Fibroblast of skin of right biceps (primary cell): ENCODE measurements at regions not wholly inside any gene's neighbourhood (a gene's known extent, or its start where the extent isn't known, plus 50 kb on each side); places are given as distances from the start of the nearest gene placed in this dataset.

Experiments used
- DNase-seq: peaks from one replicate; pipeline ENCODE4 v3.0.0-alpha.2; 2013

DNA sequence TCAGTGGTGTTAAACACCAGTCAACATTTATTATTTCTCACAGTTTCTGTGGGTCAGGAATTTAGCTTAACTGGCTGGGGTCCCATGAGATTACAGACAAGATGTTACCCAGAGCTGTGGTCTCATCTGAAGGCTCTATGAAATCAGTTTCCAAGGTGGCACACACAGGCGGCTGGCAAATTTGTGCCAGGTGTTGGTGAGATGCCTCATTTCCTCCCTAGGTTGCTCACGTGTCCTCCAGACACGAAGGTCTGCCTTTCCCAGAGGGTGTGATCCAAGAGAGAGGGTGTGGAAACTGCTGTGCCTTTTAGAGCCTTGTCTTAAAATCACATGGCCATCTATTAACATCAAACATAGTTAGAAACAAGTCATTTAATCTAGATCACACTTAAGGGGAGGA lies 209.0 kb downstream of the JCAD start:
- DNase-seq = no peak

DNA sequence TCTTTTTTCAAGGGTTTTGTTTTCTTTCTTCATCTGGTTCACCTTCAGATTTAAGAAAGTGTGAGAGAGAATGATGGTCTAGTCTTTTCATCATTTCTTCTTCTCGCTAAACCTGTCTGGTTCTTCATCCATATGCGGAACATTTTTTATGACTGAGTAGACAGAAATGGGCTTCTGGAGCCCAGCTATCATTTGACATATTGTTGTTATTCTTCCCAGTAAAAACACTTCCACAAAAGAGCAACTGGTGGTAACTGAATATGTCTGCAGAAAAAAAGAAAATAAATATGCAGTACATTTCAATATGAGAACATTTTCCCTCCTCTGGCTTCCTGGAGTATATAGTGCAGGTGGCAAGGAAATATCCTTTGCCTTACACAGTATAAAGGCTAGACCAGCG lies 209.5 kb downstream of the JCAD start:
- no peak for DNase-seq

DNA sequence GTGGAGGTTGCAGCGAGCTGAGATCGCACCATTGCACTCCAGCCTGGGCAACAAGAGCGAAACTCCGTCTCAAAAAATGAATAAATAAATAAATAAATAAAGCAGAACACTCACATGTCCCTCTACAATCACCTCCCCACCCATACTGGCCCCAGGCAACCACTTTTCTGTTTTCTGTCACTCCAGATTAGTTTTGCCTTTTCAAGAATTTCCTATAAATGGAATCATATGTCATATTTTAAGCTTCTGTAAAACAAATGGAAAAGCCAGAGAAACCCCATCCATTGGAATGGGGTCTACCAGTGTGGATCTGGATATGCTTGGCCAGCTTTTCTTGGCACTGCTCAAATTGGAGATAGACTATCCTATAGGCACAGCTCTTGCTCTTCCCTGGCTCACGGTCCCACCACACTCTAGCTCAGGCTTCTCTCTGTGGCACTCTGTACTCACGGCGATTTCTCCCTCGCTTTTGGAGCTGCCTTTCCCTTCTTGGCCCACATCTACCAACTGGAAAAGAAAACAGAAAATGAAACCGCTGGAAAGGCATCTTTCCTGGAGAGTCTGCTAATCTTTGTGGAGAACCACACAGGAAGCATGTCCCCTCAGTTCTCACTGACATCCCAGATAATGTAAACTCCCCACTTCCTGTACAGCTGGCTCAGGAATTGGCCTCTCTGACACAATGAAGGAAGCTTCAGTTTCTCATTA lies 210.1 kb downstream of the JCAD start:
- peak; percentile 84 for DNase-seq

DNA sequence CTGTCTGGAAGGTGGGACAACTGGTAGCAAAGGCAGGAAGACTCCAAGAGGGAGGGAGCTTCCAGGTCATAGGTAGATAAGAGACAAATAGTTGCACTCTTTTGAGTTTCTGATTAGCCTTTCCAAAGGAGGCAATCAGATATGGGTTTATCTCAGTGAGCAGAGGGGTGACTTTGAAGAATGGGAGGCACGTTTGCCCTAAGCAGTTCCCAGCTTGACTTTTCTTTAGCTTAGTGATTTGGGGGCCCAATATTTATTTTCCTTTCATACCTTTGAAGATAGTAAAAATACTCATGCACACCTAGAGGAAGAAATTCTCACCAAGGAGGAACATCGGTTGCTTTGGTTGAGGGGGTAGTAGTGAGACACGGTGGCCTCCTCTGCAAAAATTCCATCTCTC lies 212.1 kb upstream of the SVIL start:
- no peak for DNase-seq

DNA sequence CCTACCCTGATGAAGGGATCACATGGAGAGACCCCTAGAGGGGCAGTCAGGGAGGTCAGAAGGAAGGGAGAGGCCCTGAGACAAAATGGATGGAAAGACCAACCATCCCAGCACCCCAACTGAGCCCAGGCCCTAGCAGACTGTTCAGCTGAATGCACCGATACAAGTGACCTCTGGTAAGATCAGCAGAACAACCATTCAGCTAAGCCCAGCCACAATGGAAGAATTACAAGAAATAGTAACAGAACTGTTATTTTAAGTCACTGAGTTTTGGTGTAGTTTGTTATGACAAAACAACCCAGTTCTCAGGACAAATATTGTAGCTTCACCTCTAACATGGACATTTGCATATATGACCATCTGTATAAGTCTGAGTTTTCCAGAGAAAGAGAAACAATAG lies 210.4 kb upstream of the SVIL start:
- no peak for DNase-seq

DNA sequence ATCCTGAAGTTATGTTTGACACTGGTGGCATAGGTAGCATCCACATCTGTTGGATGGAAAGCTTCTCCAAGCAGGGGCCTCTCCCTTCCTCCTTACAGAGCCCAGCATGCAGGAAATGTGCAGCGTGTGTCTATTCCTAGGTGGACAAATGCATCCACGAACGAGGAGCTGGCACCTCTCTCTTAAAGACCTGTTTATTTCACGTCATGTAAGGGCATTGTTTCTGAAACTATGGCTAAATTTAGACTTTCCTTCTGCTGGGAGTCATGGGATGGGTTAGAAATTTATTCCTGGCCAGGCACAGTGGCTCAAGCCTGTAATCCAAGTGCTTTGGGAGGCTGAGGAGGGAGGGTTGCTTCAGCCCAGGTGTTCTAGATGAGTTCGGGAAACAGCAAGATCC lies 208.4 kb upstream of the SVIL start:
- DNase-seq = no peak

DNA sequence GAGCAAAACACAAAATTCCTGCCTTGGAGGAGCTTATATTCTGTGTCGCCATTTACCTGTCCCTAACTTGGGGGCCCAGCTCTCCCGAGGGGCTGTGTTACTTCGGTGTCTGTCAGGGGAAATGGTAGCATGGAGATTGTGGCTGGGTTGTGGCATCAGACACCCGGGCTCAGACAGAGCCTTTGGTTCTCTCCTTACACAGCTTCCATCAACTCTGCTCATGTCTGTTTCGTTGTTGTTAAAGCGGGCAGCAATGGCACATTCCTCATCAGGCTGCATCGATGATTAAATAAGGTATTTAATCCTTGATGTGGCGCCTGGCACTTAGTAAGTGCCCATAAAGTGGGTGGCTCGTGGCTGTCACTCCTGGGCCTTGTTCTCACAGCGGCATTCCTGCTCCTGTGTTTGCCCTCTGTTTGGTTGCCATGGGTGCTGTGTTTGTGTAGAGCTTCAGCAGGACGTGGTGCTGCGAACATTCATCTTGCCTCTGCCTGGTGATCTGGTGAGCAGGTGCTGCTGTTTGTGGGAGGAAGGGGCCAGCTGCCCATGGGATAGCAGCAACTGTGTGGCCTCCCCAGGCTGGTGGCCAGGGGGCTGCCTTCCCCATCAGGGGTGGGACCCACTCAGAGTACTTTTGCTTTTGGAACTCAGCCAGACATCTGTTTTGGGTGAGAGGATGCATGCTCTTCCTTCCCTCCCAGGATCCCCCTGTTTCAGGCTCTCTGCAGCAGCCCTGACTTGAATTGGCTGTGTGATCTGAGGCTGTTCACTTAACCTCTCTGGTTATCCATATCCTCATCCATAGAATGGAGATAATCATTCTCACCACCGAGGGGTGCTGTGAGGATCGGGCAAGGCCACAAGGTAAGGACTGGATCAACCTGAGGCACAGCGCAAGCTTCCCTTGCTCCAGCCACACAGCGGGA lies 207.2 kb upstream of the SVIL start:
- no peak for DNase-seq

DNA sequence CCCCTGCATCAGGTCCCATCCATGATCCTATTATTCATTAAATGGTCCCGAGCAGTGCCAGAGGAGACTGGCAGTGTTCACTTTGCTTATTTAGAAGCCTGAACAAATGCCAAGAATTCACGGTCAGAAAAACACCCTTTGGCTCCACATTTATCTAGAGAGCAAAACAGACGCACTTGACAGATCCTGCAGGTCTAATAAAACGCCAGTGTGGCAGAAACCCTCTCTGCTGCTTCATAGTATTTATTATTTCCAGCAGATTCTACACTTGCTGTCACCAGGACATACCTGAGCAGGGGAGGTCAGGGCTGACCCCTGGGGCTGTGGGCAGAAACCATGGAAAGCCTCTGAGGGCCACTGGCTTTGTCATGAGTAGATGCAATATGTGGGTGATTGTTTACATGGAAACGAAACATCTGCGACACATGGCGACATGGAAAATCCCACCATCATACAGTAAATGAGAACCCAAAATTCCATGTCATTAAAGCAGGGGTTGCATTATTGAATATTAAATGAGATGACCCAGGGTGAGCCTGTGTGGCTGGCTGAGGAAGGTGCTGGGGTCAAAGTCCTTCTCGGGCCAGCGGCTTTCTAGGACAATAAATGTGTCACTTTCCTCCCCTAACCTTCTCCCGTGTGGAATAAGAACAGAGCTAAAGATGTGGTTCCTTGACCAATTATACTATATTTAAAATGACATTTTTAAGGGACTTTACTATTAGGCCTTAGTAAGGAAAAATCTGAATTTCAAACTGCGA lies 205.9 kb upstream of the SVIL start:
- DNase-seq = no peak

DNA sequence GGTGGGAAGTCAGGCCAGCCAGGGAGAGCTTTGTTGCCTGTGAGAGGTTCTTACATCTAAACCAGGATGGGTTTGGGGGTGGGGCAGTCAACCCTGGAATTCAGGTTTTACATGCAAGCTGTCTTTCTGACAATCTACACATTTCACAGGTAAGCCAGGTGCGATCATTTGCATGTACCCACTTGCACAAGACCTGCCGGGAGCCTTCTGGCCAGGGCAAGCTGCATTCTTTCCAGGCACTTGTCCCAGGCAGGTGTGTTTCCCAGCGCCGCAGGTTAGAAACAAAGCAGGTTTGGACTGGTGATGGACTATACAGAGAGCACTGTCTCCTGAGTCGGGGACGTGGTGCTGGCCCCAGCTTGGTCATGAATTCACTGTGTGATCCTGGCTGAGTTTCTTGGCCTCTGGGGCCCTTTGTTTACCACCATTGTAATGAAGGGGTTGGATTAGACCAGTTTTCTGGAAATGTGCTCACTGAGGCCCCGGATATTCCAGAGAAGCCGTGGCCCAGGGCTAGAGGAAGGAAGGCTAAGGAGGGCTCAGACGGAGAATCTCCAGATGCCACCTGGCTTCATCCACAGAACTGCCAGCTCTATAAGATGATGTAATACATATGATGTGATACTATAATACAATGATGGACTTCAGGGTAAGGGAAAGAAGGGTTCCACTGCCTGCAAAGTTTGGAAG lies 205.2 kb upstream of the SVIL start:
- no peak for DNase-seq

DNA sequence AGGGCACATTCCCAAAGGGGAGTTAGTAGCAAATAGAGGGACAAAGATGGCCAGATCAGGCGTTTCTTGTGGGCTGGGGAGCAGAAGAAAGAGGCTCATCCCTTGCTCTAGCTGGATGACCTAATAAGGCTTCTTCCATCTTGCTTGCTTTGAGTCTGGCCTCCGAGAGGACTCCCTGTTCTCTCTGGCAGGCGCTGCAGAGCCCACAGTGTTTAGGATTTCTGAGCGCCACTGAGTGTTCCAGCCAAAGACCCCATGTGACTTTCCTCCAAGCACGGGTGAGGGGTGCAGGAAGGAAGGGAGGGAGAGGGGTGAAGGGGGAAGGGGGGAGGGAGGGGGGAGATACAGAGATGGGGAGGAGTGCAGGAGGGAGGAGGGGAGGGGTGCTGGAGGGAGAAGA lies 203.8 kb upstream of the SVIL start:
- DNase-seq = no peak

DNA sequence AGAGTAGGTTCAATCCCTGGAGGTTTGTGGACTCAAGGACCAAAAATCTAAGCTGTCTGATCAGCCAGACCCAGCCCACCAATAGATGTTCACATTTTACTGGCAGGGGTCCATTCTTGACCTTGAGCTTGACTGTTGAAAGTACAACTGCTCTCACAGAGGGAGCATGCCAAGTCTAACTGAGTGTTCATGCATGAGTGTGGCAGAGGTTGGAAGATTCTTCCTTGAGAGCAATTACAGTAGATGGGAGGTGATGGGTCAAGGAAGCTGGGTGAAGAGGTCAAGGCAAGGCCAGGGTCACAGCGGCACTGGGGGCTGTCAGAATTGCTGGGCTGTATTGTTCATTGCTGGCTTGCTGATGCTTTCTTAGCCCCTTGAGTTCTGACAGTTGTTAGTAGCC lies 202.8 kb upstream of the SVIL start:
- no peak for DNase-seq

DNA sequence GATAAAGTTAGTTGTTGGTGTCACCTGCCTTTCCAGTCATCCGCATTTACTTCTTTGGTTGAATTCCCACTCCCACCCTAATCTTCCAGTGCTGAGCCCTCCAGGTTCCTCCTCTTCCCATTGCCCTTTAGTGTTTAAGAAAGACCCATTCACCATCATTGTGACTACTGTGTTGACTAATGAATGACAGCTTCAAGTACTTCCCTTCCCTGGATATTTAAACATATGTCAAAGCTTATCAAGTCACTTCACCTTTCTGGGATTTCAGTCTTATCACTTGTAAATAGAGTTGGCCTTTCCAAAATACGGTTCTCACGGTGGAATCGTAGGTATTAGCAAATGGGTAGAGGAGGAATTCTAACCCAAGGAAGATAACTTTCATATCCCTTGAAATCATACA lies 201.6 kb upstream of the SVIL start:
- DNase-seq = no peak

DNA sequence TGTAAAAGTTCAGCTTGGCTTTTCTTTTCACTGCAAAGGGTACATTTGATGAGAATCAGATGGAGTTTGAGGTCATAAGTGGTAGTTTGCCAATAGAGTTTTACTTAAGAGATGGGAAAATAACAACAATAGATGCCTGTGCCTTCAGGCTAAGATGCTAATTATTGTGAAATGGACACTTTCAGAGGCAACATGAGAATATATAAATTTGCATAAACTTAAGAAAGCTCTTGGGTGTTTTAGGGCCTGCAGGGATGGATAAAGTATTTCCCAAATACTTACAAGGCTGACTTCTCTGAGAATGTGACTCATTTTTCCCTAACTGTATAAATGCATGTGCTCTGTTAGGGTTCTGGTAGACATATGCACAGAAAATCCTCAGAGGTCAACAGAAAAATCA lies 200.3 kb upstream of the SVIL start:
- no peak for DNase-seq

DNA sequence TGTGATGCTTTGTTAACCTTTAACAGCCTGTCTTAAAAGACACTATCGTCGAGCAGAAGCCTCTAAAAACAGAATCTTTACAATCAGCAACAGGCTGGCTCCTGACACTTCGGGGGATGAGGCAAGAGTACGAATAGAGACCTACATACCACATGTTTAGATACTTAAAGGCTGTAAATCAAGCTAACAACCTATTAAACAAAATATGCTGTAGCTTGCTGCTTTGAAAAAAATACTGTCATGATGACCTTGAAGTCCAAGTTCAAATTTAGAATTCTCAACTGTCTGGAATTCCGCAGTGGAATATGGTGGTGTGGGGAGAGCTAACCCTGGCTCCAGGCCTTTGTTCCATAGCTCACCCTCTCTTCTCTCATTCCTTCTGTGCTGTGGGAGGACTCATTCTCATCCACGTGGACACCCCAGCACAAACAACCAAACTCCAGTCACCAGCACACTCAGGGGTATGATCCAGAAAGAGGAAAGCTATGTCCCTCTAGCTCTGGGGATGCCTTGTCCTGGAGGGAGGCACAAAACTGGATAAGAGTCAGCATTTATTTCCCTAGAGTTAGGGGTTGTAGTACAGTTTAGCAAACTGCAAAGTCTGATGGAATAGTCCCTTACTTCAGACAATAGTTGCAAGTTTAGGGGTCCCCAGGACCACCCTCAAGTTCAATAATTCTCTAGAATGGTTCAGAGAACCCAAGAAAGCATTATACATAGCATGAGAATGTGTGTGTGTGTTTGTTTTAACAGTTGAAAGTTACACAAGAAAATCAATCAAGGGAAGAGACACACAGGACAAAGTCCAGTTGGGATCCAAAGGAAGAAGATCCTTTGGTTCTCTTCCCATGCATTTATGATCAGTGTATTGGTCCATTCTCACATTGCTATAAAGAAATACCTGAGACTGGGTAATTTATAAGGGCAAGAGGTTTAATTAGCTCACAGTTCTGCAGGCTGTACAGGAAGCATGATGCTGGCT lies 196.1 kb upstream of the SVIL start:
- peak; percentile 11 for DNase-seq

DNA sequence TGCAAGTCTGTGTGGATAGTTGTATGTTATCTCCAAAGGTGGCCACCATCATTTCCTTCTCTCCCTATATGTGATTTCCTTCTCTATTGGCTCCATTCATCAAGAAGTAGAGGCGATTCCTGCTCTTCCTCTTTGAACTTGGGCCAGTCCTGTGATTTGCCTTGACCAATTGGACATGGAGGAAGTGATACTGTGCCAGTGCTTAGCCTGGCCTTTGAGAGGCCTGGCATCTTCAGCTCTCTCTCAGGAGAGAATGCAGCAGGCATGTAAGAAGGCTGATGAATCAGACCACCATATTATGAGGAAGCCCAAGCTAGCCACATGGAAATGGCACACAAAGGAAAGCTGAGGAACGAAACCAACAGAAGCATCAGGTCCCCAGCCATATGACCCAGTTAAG lies 195.0 kb upstream of the SVIL start:
- no peak for DNase-seq

DNA sequence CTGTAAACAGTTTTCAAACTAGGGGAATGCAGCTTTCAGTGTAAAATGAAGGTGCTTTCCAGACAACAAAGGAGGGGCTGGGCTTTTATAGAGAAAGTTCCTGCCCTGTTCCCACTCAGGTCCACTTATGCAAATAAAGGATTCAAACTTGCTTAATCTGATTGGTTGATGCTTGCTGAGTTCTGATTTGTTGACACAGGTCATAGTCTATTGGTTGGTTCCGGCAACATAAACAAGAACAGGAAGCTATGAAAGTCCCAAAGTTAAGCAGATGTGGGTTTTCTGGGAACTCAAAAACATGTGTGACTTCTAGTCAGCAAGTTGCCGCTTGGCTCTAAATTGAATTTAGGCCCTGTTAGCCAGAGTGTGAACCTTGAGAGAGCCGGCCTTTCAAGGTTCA lies 194.2 kb upstream of the SVIL start:
- DNase-seq = no peak

DNA sequence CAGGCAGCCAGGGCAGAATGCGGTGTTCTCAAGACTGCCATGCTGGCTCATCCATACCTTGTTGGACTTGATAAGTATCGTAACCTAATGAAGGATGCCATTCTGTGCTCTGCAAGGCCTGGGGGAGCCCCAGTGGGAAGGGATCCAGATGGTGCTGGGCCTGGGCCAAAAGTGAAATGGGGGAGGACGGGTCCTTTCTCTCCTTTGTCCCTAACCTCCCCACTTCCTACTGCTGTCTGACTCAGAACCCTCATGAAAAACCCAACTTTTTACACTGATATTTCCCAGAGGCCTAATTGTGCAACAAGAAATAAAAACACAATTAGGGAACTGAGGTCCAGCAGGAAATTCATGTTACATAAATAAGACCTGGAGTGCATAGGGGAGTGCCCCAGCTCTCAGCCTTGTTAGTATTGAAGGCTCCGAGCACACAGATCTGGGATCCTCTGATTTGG lies 193.7 kb upstream of the SVIL start:
- DNase-seq = no peak

DNA sequence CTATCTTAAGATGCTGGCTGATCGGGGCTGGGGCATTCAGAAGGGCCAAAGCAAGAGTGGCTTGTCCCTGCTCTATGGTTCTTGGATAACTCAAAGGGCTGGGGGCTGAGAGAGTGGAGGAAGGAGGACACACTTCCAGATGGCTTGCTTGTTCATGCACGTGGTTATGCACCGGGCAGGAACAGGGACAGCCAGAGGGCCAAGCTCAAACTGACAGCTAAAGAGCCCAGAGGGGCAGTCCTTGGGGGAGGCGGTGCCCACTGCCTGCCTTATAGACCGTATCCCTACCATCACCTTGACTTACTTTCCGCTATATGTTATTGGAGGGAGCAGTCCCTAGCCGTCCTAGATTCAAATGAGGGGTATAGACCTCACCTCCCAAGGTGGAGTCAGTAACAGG lies 192.7 kb upstream of the SVIL start:
- DNase-seq = no peak

DNA sequence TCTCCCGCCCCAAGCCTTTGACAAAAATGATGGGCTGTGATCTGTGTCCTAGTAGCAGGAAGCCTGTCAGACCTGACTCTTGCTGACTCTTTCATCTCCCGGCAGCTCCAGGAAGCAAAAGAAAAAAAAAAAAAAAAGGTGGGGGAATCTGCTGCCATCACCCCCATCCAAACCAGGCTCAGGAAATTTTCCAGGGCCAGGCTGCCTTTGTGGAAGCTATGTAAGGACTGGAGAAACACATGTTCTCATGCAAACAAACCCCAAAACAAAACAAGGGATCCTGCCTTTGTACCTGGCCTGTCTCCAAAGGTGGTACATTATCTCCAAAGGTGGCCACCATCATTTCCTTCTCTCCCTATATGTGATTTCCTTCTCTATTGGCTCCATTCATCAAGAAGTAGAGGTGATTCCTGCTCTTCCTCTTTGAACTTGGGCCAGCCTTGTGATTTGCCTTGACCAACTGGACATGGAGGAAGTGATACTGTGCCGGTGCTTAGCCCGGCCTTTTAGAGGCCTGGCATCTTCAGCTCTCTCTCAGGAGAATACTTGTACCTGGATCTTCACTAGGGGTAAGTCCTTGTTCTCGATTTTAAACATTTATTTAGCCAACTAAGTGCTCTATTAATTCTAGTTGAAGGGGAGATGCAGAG lies 192.2 kb upstream of the SVIL start:
- DNase-seq = no peak

DNA sequence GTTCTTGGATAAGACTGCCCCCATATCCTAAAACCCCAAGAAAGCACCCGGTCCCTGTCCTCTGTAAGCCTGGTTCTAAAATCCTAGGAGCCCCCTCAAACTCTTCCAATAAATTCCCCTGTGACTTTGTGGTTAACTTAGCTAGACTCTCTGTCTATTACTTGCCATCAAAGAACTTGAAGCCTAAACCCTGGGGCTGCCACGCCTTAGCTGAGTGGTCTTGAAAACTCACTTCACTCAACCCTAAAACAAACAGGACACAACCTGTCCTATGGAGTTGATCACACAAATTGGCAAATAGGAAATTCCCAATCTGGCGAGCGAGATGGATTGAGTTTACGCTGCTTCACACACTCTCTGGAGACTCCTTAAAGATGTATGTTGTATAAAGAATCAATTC lies 191.4 kb upstream of the SVIL start:
- DNase-seq = no peak

DNA sequence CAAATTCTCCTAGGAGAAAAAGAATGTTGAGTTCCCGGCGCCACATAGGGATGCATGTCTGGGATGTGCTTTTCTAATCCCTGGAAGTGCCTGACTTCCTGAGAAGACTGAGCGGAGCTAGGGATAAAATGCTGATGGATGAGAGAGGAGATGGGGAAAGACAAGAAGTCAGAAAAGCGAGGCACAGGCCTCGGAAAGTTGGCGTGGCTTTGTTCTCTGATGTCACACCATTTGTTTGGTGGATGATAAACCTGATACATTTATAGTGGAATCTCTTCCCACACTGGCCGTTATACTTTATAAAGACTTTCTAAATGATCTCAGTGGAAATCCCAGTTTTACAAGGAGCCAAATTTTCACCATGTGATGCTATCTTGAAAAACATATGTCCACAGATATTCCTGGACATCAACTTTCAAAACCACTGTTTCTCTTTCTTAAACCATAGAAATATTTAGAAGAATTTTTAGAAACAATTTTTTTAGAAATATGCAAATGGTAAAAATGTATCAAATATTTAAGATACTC lies 188.8 kb upstream of the SVIL start:
- DNase-seq = peak; percentile 12
